HUES64 (cell line): ENCODE measurements at regions not wholly inside any gene's neighbourhood (a gene's known extent, or its start where the extent isn't known, plus 50 kb on each side); places are given as distances from the start of the nearest gene placed in this dataset.

Experiments used
- H3K27ac ChIP-seq: 2 replicates; pipeline ENCODE4 v1.7.0; 2013; ENCODE audit warnings: low read depth, low read length, inconsistent platforms
- H3K27me3 ChIP-seq: 2 replicates; pipeline ENCODE4 v1.6.1; 2013; ENCODE audit warnings: mild to moderate bottlenecking, low read length; ENCODE audit not compliant: insufficient read depth
- H3K36me3 ChIP-seq: 2 replicates; pipeline ENCODE4 v1.6.1; 2013; ENCODE audit warnings: mild to moderate bottlenecking, low read length; ENCODE audit not compliant: insufficient read depth
- H3K4me1 ChIP-seq: 2 replicates; pipeline ENCODE4 v1.6.1; 2013; ENCODE audit warnings: mild to moderate bottlenecking, low read length, moderate library complexity; ENCODE audit not compliant: insufficient read depth
- H3K4me3 ChIP-seq: 2 replicates; pipeline ENCODE4 v1.5.1; 2013; ENCODE audit warnings: mild to moderate bottlenecking, low read length, moderate library complexity
- H3K9ac ChIP-seq: 2 replicates; pipeline ENCODE4 v1.6.1; 2013; ENCODE audit warnings: mild to moderate bottlenecking, low read depth, low read length
- H3K9me3 ChIP-seq: 2 replicates; pipeline ENCODE4 v1.6.1; 2013; ENCODE audit warnings: low read depth, low read length; ENCODE audit not compliant: insufficient read depth
- WGBS: fragments of 150-250, 120-280 bp; methylation state at CpG from one replicate; pipeline ENCODE4 v1.1.7; 2013; ENCODE audit warnings: missing lambda C conversion rate; 5-methylcytosine and 5-hydroxymethylcytosine counted together

DNA sequence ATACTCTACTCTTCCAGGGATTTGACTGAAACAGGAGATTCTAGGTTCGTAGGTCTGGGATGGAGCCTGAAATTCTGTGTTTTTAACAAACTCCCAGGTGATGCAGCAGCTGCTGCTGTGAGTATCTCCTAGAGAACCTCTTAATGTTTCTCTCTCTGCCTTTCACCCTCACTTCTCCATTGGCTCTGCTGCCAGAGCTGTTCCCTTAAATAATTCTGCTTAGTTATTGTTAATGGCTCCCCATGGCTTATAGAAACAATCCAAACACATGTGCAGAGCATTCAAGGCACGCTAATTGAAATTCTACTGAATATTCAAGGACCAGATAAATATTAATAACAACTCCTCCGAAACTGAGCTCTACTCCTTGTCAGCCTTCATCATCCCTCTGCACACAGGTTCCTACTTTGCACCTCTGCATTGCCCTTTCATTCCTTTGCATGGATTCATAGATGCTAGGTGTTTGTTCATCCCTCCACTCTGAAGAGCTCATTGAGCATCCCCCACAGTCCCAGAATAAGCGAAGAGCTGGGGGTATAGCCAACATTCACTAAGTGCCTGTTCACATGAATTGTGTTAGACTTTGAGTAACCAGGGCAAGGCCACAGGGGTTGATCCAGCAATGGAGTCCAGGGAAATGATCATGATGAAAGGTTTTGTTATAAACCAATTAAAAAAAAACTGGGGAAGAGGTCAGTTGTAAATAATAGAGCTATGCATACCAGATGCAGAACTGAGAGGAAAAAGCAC, 488.4 kb upstream of the JAG1 start:
- Histone ChIP-seq H3K9ac (no peak overlapping the region), H3K9me3 (no peaks in the 10 kb centered on the region), H3K36me3 (no peaks in the 10 kb centered on the region), H3K27me3 (no peaks in the 10 kb centered on the region), H3K4me1 (no peaks in the 10 kb centered on the region), H3K27ac (no peak overlapping the region), H3K4me3 (no peak overlapping the region)
- 93% methylated on average over 4 of the region's 4 CpGs for WGBS

DNA sequence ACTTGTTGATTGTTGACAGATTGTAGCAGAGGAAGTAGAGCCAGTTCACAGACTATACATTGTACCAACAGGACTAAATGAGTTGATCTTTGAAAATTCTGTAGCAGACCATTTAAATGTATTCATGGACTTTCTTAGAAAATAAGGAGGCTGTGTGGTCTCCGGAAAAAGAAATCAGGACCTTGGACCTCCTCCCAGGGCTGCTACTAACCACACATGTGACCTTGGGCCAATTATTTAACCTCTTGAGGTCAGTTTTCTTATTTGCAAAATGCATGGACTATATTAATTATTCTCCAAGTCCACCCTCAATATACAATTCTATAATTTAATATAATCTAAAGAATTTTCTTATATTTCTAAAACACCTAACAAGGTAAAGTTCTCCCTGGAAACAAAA, 492.0 kb upstream of the JAG1 start:
- Histone ChIP-seq H3K27me3 (no peaks in the 10 kb centered on the region), H3K36me3 (no peaks in the 10 kb centered on the region), H3K27ac (no peak overlapping the region), H3K9ac (no peak overlapping the region), H3K4me3 (no peak overlapping the region), H3K9me3 (no peaks in the 10 kb centered on the region), H3K4me1 (peaks cover 5% of the 10 kb centered on the region; the same call in 1 of the 2 replicates)
- WGBS: 100% methylated on average over 1 of the region's 1 CpG

- 91% methylated on average over 2 of the region's 2 CpGs for WGBS
- no peak overlapping the region for H3K4me3 ChIP-seq
- no peaks in the 10 kb centered on the region for H3K27me3 ChIP-seq
Observed at GRCh38 chr20:11166712-11167111, 492.9 kb upstream of the JAG1 start.

GRCh38 chr20:11168026-11168425, 494.2 kb upstream of the JAG1 start:
- no peak overlapping the region for H3K4me3 ChIP-seq
- H3K27ac ChIP-seq: no peak overlapping the region
- peaks cover 5% of the 10 kb centered on the region; the same call in 1 of the 2 replicates for H3K4me1 ChIP-seq
- no peaks in the 10 kb centered on the region for H3K9me3 ChIP-seq
- no peak overlapping the region for H3K9ac ChIP-seq
- H3K27me3 ChIP-seq: no peaks in the 10 kb centered on the region
- no peaks in the 10 kb centered on the region for H3K36me3 ChIP-seq

More at GRCh38 chr20:11166712-11167111, 492.9 kb upstream of the JAG1 start:
- Histone ChIP-seq H3K27ac (no peak overlapping the region), H3K9me3 (no peaks in the 10 kb centered on the region), H3K36me3 (no peaks in the 10 kb centered on the region), H3K4me1 (peaks cover 5% of the 10 kb centered on the region; the same call in 1 of the 2 replicates), H3K9ac (no peak overlapping the region)

GRCh38 chr20:11170025-11170424, 496.2 kb upstream of the JAG1 start:
- Histone ChIP-seq H3K4me3 (no peak overlapping the region), H3K9ac (no peak overlapping the region), H3K4me1 (peaks cover 5% of the 10 kb centered on the region; the same call in 1 of the 2 replicates), H3K27me3 (no peaks in the 10 kb centered on the region), H3K36me3 (no peaks in the 10 kb centered on the region), H3K9me3 (no peaks in the 10 kb centered on the region), H3K27ac (no peak overlapping the region)

GRCh38 chr20:11170565-11170964, 496.8 kb upstream of the JAG1 start:
- WGBS: 96% methylated on average over 1 of the region's 2 CpGs
- Histone ChIP-seq H3K4me1 (peaks cover 5% of the 10 kb centered on the region; the same call in 1 of the 2 replicates), H3K36me3 (no peaks in the 10 kb centered on the region), H3K27me3 (no peaks in the 10 kb centered on the region), H3K27ac (no peak overlapping the region), H3K9ac (no peak overlapping the region), H3K4me3 (no peak overlapping the region), H3K9me3 (no peaks in the 10 kb centered on the region)

GRCh38 chr20:11172881-11173280, 499.1 kb upstream of the JAG1 start:
- Histone ChIP-seq H3K27ac (no peak overlapping the region), H3K4me1 (peaks cover 5% of the 10 kb centered on the region; the same call in 1 of the 2 replicates), H3K4me3 (no peak overlapping the region), H3K27me3 (no peaks in the 10 kb centered on the region), H3K9me3 (no peaks in the 10 kb centered on the region), H3K36me3 (no peaks in the 10 kb centered on the region), H3K9ac (no peak overlapping the region)
- no CpG with 5 or more reads among the region's 1 CpG for WGBS

DNA sequence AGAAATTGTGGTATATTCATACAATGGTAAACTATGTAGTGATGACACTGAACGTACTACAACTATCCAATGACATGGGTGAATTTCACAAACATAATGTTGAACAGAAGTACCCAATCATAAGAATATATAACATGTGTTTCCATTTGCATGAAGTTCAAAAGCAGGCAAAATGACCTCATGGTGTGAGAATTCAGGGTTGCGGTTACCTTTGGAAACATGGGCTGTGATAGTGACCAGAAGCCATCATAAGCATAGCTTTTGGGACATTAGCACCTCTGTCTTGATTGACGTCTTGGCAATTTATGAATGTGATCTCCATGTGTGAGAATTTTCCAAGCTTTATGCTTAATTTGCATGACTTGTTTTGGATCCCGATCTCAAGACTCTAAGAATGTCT, 500.1 kb upstream of the JAG1 start:
- H3K4me3 ChIP-seq: no peak overlapping the region
- no peaks in the 10 kb centered on the region for H3K9me3 ChIP-seq
- no peaks in the 10 kb centered on the region for H3K36me3 ChIP-seq
- H3K9ac ChIP-seq: no peak overlapping the region
- 94% methylated on average over 3 of the region's 4 CpGs for WGBS
- H3K4me1 ChIP-seq: peaks cover 5% of the 10 kb centered on the region; the same call in 1 of the 2 replicates
- H3K27ac ChIP-seq: no peak overlapping the region
- no peaks in the 10 kb centered on the region for H3K27me3 ChIP-seq

DNA sequence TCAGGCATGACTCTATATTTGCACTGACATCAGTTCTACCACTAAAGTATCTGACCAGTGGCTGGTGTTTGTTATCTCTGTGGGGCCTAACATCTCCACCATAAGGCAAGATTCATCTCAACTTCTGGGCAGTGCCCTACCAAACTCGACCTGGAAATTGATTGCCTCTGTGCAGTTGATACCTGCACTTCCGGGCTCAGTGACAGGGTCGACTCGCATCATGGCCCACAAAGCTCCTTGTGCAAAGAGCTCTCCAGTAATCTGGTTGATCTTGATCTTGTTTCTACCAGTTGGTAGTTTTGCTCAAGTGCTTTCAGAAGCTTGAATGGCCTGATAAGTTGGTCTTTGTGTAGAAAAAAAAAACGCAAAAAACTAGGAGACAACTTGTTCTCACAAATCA, 501.1 kb upstream of the JAG1 start:
- H3K9ac ChIP-seq: no peak overlapping the region
- H3K9me3 ChIP-seq: no peaks in the 10 kb centered on the region
- H3K4me1 ChIP-seq: peaks cover 5% of the 10 kb centered on the region; the same call in 1 of the 2 replicates
- no peak overlapping the region for H3K27ac ChIP-seq
- no peaks in the 10 kb centered on the region for H3K36me3 ChIP-seq
- no peak overlapping the region for H3K4me3 ChIP-seq
- 94% methylated on average over 5 of the region's 5 CpGs for WGBS
- H3K27me3 ChIP-seq: no peaks in the 10 kb centered on the region

DNA sequence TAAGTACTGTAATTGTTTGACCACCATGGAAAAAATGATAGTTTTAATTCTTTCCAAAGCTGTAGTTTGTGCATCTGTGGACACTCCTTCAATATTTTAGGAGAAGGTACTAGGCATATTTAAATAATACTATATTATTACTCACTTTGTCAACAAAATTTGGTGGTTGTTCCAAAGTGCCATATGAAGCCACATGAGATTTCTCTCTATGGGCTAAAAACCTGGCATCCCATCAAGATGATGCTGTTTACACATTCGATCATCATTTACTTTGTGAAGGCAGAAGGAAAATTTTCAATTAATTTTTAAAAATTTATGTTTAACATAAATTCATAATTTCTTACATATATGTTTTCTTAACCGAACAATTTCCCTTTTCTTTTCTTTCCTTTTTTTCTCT, 502.6 kb upstream of the JAG1 start:
- peaks cover 7% of the 10 kb centered on the region; the same call in 1 of the 2 replicates for H3K9me3 ChIP-seq
- no peak overlapping the region for H3K9ac ChIP-seq
- H3K27ac ChIP-seq: no peak overlapping the region
- WGBS: 78% methylated on average over 1 of the region's 2 CpGs
- H3K4me3 ChIP-seq: no peak overlapping the region
- no peaks in the 10 kb centered on the region for H3K4me1 ChIP-seq
- no peaks in the 10 kb centered on the region for H3K27me3 ChIP-seq
- H3K36me3 ChIP-seq: no peaks in the 10 kb centered on the region

DNA sequence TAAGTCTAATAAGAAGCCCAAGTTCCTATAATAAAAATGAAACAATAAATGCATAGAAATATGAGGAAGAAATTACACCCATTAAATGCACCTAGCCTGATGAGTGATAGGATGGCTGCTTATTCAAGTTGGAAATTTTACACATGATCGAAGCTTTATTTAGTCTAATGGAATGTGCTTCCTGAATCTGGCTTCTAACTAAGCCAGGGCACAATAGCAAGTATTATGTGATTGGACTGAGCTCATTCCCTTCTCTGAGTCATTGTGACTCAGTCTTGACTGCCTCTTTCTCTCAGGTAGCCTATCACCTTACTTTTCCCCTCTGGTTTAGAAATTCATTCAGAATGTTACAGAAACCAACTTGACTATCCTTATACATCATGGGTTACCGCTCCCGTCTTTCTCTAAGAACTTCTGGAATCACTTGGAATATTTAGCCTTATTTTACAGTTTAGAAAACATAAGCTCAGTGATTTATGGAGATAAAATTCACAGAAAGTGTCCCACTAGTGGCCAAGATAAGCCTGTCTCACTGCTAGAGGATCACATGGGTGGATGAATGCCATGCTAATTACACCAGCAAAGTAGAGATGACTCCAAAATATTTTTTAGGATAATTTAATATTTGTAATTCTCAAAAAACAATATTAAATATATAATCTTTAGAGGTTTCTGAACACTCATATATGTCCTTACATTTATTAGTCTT, 505.3 kb upstream of the JAG1 start:
- H3K36me3 ChIP-seq: no peaks in the 10 kb centered on the region
- WGBS: 95% methylated on average over 3 of the region's 3 CpGs
- H3K4me1 ChIP-seq: no peaks in the 10 kb centered on the region
- H3K9ac ChIP-seq: no peak overlapping the region
- no peaks in the 10 kb centered on the region for H3K27me3 ChIP-seq
- H3K4me3 ChIP-seq: no peak overlapping the region
- H3K27ac ChIP-seq: no peak overlapping the region
- peaks cover 14% of the 10 kb centered on the region; the same call in 1 of the 2 replicates for H3K9me3 ChIP-seq
